Keratinocyte (primary cell): ENCODE measurements at regions not wholly inside any gene's neighbourhood (a gene's known extent, or its start where the extent isn't known, plus 50 kb on each side); places are given as distances from the start of the nearest gene placed in this dataset.

Experiments
- DNase-seq: peaks from one replicate; pipeline ENCODE4 v3.0.0-alpha.2; 2011; ENCODE audit warnings: low read depth, missing footprints, low spot score
- FAIRE-seq: peaks from 2 replicates; lab custom pipeline; 2011; peaks lifted over from hg19 to GRCh38; lab: Jason Lieb, UNC
- H2AFZ ChIP-seq: 2 replicates; pipeline ENCODE4 v1.6.0; 2012; ENCODE audit warnings: low read length, control low read depth, inconsistent platforms; ENCODE audit not compliant: control insufficient read depth
- H3K27ac ChIP-seq: 2 replicates; pipeline ENCODE4 v1.5.1; 2011; ENCODE audit warnings: low read length; ENCODE audit not compliant: control insufficient read depth, insufficient read depth
- H3K27me3 ChIP-seq: 3 replicates; pipeline ENCODE4 v1.6.0; 2011; ENCODE audit warnings: low read length; ENCODE audit not compliant: control insufficient read depth, insufficient read depth; ENCODE audit errors: extremely low read depth
- H3K36me3 ChIP-seq, 2 experiments: 2 replicates in 1 of 2; 3 replicates in 1 of 2; pipeline ENCODE4 v1.5.1; 2011; ENCODE audit warnings: low read length in 2 of 2, mild to moderate bottlenecking in 1 of 2; ENCODE audit not compliant: control insufficient read depth in 2 of 2, insufficient read depth in 2 of 2; ENCODE audit errors: extremely low read depth in 1 of 2
- H3K4me1 ChIP-seq: 3 replicates; pipeline ENCODE4 v1.5.1; 2011; ENCODE audit warnings: low read length; ENCODE audit not compliant: control insufficient read depth, insufficient read depth; ENCODE audit errors: extremely low read depth
- H3K4me2 ChIP-seq: 3 replicates; pipeline ENCODE4 v1.6.0; 2011; ENCODE audit warnings: low read depth, low read length; ENCODE audit not compliant: control insufficient read depth, insufficient read depth; ENCODE audit errors: extremely low read depth
- H3K4me3 ChIP-seq, 3 experiments: fragments of 200-600 bp in 1 of 3; sonication (generic) in 1 of 3; 2 replicates in 2 of 3; 3 replicates in 1 of 3; pipeline ENCODE4 v1.5.1; 2011 to 2016; ENCODE audit warnings: low read length in 3 of 3, mild to moderate bottlenecking in 3 of 3, control low read depth in 2 of 3, inconsistent platforms in 1 of 3, low read depth in 1 of 3, mixed read lengths in 1 of 3, mixed run types in 1 of 3, moderate library complexity in 1 of 3; ENCODE audit not compliant: control insufficient read depth in 2 of 3, insufficient read depth in 2 of 3; ENCODE audit errors: extremely low read depth in 1 of 3
- H3K79me2 ChIP-seq: 2 replicates; pipeline ENCODE4 v1.6.0; 2012; ENCODE audit warnings: low read length; ENCODE audit not compliant: control insufficient read depth, insufficient read depth
- H3K9ac ChIP-seq: 3 replicates; pipeline ENCODE4 v1.6.0; 2011; ENCODE audit warnings: low read length; ENCODE audit not compliant: control insufficient read depth, insufficient read depth; ENCODE audit errors: extremely low read depth
- H3K9me1 ChIP-seq: 3 replicates; pipeline ENCODE4 v1.6.0; 2011; ENCODE audit warnings: low read length; ENCODE audit not compliant: control insufficient read depth, insufficient read depth; ENCODE audit errors: extremely low read depth
- H3K9me3 ChIP-seq: 2 replicates; pipeline ENCODE4 v1.5.1; 2012; ENCODE audit warnings: low read depth, low read length; ENCODE audit not compliant: control insufficient read depth
- H4K20me1 ChIP-seq: 3 replicates; pipeline ENCODE4 v1.6.0; 2011; ENCODE audit warnings: low read length; ENCODE audit not compliant: control insufficient read depth, insufficient read depth; ENCODE audit errors: extremely low read depth
- EZH2 ChIP-seq: IDR thresholded peaks from one replicate; pipeline ENCODE4 v1.6.1; 2012; ENCODE audit warnings: inconsistent platforms, mild to moderate bottlenecking, low read length, moderate library complexity
- dilution Hi-C: fragments of 300-500 bp; cut with MboI; formaldehyde crosslinking; loops from one replicate; pipeline ENCODE4 v1.7.0; 2020; ENCODE audit warnings: low sequenced_read_pairs; ENCODE audit not compliant: extremely low pct_ligation_motif_present
- TF ChIP-seq, protein P1 (sequence below), 3 experiments: IDR thresholded peaks in 1 of 3; conservative IDR thresholded peaks in 1 of 3; optimal IDR thresholded peaks in 1 of 3; 2 replicates in 2 of 3; 3 replicates in 1 of 3; pipeline versions ENCODE3 to v1.5.1; 2011; ENCODE audit warnings: low read length in 3 of 3, mild to moderate bottlenecking in 3 of 3, moderate library complexity in 2 of 3, control low read depth in 1 of 3, inconsistent platforms in 1 of 3; ENCODE audit not compliant: insufficient read depth in 2 of 3; ENCODE audit errors: extremely low read depth in 1 of 3

DNA sequence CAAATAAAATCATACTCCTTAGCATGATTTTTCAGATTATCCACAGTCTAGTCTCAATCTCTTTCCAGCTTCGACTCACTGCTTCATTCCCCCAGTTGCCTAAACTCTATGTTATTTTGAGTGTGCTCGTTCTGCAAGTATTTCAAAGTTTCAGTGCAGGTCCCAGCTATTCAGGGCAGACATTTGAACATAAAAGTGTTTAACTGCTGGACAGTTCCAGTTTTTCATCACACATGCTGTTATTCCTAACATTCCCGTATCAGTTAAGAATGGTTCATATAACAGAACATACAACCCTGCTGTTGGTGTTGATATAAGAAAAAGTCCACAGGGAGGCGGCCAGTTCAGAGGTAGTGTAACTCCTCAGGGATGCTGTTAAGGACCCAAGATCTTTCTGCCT, 113.3 kb downstream of the SLIT2 start:
- Histone ChIP-seq H3K4me1 (no peaks in the 10 kb centered on the region), H3K9me1 (no peaks in the 10 kb centered on the region), H3K27me3 (no peaks in the 10 kb centered on the region), H3K4me3 (no peak overlapping the region), H3K36me3 (no peaks in the 10 kb centered on the region), H3K27ac (no peak overlapping the region), H3K9ac (no peak overlapping the region), H2AFZ (no peak overlapping the region), H3K9me3 (no peaks in the 10 kb centered on the region), H4K20me1 (no peaks in the 10 kb centered on the region), H3K79me2 (no peaks in the 10 kb centered on the region), H3K4me2 (no peak overlapping the region)
- no peak for DNase-seq
- FAIRE-seq = no peak
- dilution Hi-C loops = no loop called here
- TF ChIP-seq, protein P1, sequence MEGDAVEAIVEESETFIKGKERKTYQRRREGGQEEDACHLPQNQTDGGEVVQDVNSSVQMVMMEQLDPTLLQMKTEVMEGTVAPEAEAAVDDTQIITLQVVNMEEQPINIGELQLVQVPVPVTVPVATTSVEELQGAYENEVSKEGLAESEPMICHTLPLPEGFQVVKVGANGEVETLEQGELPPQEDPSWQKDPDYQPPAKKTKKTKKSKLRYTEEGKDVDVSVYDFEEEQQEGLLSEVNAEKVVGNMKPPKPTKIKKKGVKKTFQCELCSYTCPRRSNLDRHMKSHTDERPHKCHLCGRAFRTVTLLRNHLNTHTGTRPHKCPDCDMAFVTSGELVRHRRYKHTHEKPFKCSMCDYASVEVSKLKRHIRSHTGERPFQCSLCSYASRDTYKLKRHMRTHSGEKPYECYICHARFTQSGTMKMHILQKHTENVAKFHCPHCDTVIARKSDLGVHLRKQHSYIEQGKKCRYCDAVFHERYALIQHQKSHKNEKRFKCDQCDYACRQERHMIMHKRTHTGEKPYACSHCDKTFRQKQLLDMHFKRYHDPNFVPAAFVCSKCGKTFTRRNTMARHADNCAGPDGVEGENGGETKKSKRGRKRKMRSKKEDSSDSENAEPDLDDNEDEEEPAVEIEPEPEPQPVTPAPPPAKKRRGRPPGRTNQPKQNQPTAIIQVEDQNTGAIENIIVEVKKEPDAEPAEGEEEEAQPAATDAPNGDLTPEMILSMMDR (optimal IDR thresholded peaks at IDR 0.05 in 1 of 3, IDR thresholded peaks at IDR 0.05 in 1 of 3, conservative IDR thresholded peaks at IDR 0.05 in 1 of 3; ENCODE audit: extremely low read depth in 1 of 3, insufficient read depth in 2 of 3, low read length in 3 of 3) = no peak
- no peak for TF ChIP-seq EZH2

DNA sequence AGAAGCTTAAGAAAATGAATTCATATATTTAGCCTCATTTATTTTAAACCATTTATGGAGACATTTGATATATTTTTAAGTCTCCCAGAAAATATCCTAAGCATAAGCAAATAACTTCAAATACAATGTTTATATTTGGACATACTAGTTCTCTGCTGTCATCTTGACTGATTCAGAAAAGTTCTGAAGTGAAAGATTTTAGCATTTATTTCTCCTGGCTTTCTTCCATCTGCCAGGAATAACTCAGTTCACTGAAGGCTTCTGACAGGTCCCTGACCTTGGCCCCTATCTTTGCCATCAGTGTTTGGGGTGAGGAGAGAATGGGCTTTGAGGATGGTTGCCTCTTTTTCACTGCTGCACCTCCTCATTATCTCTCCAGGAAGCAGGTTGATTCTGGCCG, 115.7 kb downstream of the SLIT2 start:
- no peaks in the 10 kb centered on the region for H3K36me3 ChIP-seq
- no peak for DNase-seq
- no peak overlapping the region for H2AFZ ChIP-seq
- H3K4me3 ChIP-seq = no peak overlapping the region
- no peak overlapping the region for H3K4me2 ChIP-seq
- no peaks in the 10 kb centered on the region for H4K20me1 ChIP-seq
- no peaks in the 10 kb centered on the region for H3K9me1 ChIP-seq
- no peak for TF ChIP-seq EZH2
- TF ChIP-seq, protein P1 (optimal IDR thresholded peaks at IDR 0.05 in 1 of 3, IDR thresholded peaks at IDR 0.05 in 1 of 3, conservative IDR thresholded peaks at IDR 0.05 in 1 of 3; ENCODE audit: extremely low read depth in 1 of 3, insufficient read depth in 2 of 3, low read length in 3 of 3) = no peak
- H3K9ac ChIP-seq = no peak overlapping the region
- dilution Hi-C loops = no loop called here
- no peaks in the 10 kb centered on the region for H3K27me3 ChIP-seq
- no peaks in the 10 kb centered on the region for H3K4me1 ChIP-seq
- H3K9me3 ChIP-seq = no peaks in the 10 kb centered on the region
- no peak for FAIRE-seq
- no peaks in the 10 kb centered on the region for H3K79me2 ChIP-seq
- H3K27ac ChIP-seq = no peak overlapping the region
